Stimulated activated naive CD8-positive, alpha-beta T cell treated with anti-CD3 and anti-CD28 coated beads, Interleukin-15, amount 100 ng/mL, for 72 hours (primary cell): ENCODE measurements at regions not wholly inside any gene's neighbourhood (a gene's known extent, or its start where the extent isn't known, plus 50 kb on each side); places are given as distances from the start of the nearest gene placed in this dataset.
"Not testable (repeated sequence)": the region's sequence is repeated elsewhere in the genome, so short reads cannot be mapped to it uniquely, and the experiment has no call there.

Experiments
- ATAC-seq: fragments of 150-1000 bp; cut with Tn5 transposase; 2 replicates; pipeline ENCODE4 v1.10.0; 2021; ENCODE audit warnings: mild to moderate bottlenecking, moderate library complexity
- DNase-seq, 2 donors: peaks; one replicate each; pipeline ENCODE4 v3.0.0; 2021 to 2022
- H3K27ac Mint-ChIP-seq, 2 donors: one replicate each; pipeline ENCODE4 v1.8.0; 2022; ENCODE audit warnings: mild to moderate bottlenecking in 2 of 2, mixed read lengths in 2 of 2, moderate library complexity in 2 of 2
- H3K27me3 Mint-ChIP-seq: one replicate; pipeline ENCODE4 v1.8.0; 2022; ENCODE audit warnings: mixed read lengths
- H3K4me1 Mint-ChIP-seq: one replicate; pipeline ENCODE4 v1.8.0; 2022; ENCODE audit warnings: mild to moderate bottlenecking, mixed read lengths
- H3K4me3 Mint-ChIP-seq, 2 donors: one replicate each; pipeline ENCODE4 v1.8.0; 2022; ENCODE audit warnings: mild to moderate bottlenecking in 2 of 2, mixed read lengths in 2 of 2, moderate library complexity in 1 of 2
- H3K9me3 Mint-ChIP-seq, 2 donors: one replicate each; pipeline ENCODE4 v1.8.0; 2022; ENCODE audit warnings: mixed read lengths in 2 of 2

GRCh38 chr2:193112986-193113385 lies 918.3 kb upstream of the TMEFF2 start:
- Mint-ChIP-seq H3K4me1 (no peaks in the 10 kb centered on the region), H3K9me3 (no peaks in the 10 kb centered on the region)
- ATAC-seq, result no peak

DNA sequence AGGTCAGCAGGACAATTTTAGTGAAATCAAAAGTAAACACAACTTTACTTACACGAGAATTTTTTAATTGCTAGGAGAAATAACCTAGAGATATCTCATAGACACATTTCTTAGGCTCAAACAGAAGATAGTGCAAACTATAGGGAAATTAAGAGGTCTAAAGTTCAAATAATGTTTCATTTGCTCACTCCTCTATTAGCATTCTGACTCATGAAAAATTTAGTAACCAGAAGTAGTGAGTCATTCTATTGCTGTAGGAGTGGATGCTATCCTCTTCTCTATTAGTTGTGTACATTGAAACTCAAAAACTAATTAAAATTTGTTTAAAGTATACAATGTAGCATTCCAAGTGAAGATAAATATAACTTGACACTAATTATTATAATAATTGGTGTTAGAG lies 908.3 kb upstream of the TMEFF2 start:
- ATAC-seq (no peak), DNase-seq (no peak)
- Mint-ChIP-seq H3K4me3 (no peak overlapping the region), H3K4me1 (no peaks in the 10 kb centered on the region), H3K27me3 (no peaks in the 10 kb centered on the region), H3K27ac (no peak overlapping the region), H3K9me3 (no peaks in the 10 kb centered on the region)

More at GRCh38 chr2:193112986-193113385, 918.3 kb upstream of the TMEFF2 start:
- no peak overlapping the region for H3K27ac Mint-ChIP-seq
- H3K27me3 Mint-ChIP-seq, result no peaks in the 10 kb centered on the region
- no peak overlapping the region for H3K4me3 Mint-ChIP-seq
- DNase-seq, result no peak

- Mint-ChIP-seq H3K27ac (no peak overlapping the region), H3K9me3 (no peaks in the 10 kb centered on the region), H3K27me3 (no peaks in the 10 kb centered on the region), H3K4me1 (no peaks in the 10 kb centered on the region), H3K4me3 (no peak overlapping the region)
- ATAC-seq (no peak), DNase-seq (no peak)
Observed at GRCh38 chr2:193101591-193101990, 906.9 kb upstream of the TMEFF2 start.

GRCh38 chr2:193088026-193088425 lies 893.3 kb upstream of the TMEFF2 start:
- ATAC-seq (no peak), DNase-seq (no peak)
- Mint-ChIP-seq H3K4me3 (no peak overlapping the region), H3K9me3 (no peaks in the 10 kb centered on the region), H3K4me1 (no peaks in the 10 kb centered on the region), H3K27ac (no peak overlapping the region), H3K27me3 (no peaks in the 10 kb centered on the region)

DNA sequence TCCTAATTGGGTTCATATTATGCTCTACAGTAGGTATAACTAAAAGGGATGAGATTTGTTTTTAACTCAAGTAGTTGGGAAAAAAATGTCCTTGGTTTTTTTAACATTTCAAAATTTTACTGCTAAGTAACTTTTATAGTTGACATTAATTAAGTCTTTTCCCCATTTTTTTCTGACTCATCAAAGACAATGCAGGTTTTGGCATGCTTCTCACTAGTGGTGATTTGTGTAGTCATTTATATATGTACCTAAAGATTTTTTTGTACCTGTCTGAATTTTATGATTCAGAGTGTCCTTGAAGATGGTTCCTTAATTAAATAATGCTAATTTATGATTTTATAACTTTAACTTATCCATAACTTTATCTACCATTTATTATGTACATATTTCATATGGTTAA lies 882.3 kb upstream of the TMEFF2 start:
- no peak for DNase-seq
- Mint-ChIP-seq H3K27me3 (no peaks in the 10 kb centered on the region), H3K4me1 (no peaks in the 10 kb centered on the region), H3K4me3 (no peak overlapping the region), H3K9me3 (peaks cover 0 to 7% of the 10 kb centered on the region in 2 donors), H3K27ac (no peak overlapping the region)
- no peak for ATAC-seq

GRCh38 chr2:193074933-193075332 lies 880.2 kb upstream of the TMEFF2 start:
- peaks cover 0 to 13% of the 10 kb centered on the region in 2 donors for H3K9me3 Mint-ChIP-seq
- H3K4me1 Mint-ChIP-seq, result no peaks in the 10 kb centered on the region
- no peak overlapping the region for H3K4me3 Mint-ChIP-seq
- ATAC-seq (no peak), DNase-seq (no peak)
- no peaks in the 10 kb centered on the region for H3K27me3 Mint-ChIP-seq
- no peak overlapping the region for H3K27ac Mint-ChIP-seq

GRCh38 chr2:193072647-193073046 lies 877.9 kb upstream of the TMEFF2 start:
- no peak for ATAC-seq
- H3K27ac Mint-ChIP-seq, result no peak overlapping the region
- H3K9me3 Mint-ChIP-seq, result peaks cover 0 to 13% of the 10 kb centered on the region in 2 donors

DNA sequence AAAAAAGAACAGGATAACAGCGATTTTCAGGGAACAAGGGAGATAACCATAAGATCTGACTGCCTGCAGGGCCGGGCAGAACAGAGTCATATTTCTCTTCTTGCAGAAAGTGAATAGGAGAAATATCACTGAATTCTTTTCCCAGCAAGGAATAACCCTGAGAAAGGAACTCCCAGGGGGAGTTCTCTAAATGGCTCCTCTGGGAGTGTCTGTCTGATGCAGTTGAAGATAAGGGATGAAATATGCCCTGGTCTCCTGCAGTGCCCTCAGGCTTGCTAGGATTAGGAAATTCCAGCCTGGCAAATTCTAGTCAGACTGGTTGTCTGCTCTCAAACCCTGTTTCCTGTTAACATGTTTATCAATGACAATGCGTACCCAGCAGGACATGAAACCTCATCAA lies 830.8 kb upstream of the TMEFF2 start:
- H3K27ac Mint-ChIP-seq, H3K4me1 Mint-ChIP-seq, DNase-seq, H3K4me3 Mint-ChIP-seq, H3K27me3 Mint-ChIP-seq, ATAC-seq: not testable (repeated sequence)
- H3K9me3 Mint-ChIP-seq, result peaks cover 14 to 29% of the 10 kb centered on the region in 2 donors

More at GRCh38 chr2:193072647-193073046, 877.9 kb upstream of the TMEFF2 start:
- Mint-ChIP-seq H3K4me1 (no peaks in the 10 kb centered on the region), H3K4me3 (no peak overlapping the region), H3K27me3 (no peaks in the 10 kb centered on the region)
- no peak for DNase-seq

DNA sequence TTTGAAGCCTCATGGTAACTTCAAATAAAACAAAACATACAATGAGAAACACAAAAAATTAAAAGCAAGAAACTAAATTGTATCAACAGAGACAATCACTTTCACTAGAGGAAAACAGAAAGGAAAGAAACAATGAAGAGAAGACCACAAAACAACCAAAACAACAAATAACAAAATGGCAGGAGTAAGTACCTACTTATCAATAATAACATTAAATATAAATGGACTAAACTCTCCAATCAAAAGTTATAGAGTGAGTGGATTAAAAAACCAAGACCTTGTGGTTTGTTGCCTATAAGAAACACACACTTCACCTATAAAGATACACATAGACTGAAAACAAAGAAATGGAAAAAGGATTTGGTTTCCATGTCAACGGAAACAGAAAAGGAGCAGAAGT lies 830.1 kb upstream of the TMEFF2 start:
- H3K9me3 Mint-ChIP-seq, result peaks cover 14 to 23% of the 10 kb centered on the region in 2 donors
- H3K27me3 Mint-ChIP-seq, result no peaks in the 10 kb centered on the region
- no peaks in the 10 kb centered on the region for H3K4me1 Mint-ChIP-seq
- no peak for DNase-seq
- ATAC-seq, result no peak
- H3K27ac Mint-ChIP-seq, result peak overlapping the region in 1 of 2 donors; percentile 46
- H3K4me3 Mint-ChIP-seq, result no peak overlapping the region

DNA sequence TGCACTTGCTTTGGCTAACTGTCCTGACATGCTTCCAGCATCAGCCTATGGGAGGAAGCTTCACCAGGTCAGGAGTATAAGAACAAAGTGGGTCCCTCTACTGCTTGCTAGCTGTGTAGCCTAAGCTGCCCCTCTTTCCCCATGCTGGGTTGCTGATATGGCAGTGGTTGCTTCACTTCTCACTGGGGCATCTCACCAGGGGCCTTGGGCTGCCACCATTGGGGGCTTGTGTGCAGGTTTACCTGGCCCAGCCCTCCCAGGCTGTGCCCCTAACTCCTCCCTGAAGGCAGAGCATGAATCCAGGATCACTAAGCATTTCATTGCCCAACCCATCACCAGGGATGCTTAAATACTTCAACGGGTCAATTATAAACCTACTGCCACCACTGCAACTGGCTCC lies 817.1 kb upstream of the TMEFF2 start:
- ATAC-seq (no peak), DNase-seq (no peak)
- H3K27ac Mint-ChIP-seq, result no peak overlapping the region
- no peaks in the 10 kb centered on the region for H3K4me1 Mint-ChIP-seq
- no peak overlapping the region for H3K4me3 Mint-ChIP-seq
- no peaks in the 10 kb centered on the region for H3K9me3 Mint-ChIP-seq
- H3K27me3 Mint-ChIP-seq, result no peaks in the 10 kb centered on the region

DNA sequence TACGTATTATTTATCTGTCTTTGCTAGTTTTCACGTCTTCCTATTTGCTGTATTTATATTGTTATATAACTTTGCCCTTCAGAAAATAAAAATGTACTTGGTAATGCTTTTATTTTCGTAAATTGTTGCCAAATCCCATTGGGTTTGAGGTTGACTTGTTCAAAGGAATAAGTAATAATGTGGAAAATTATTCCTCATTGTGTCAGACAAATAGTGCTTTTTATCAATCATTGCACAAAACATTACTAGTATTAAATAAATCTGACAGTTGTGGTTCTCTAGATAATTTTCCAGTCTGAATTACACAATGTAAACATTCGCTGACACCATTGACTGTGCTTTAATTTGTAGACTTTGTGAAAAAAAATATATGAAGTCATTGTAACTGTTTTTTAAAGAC lies 798.3 kb upstream of the TMEFF2 start:
- Mint-ChIP-seq H3K4me1 (no peaks in the 10 kb centered on the region), H3K9me3 (peaks cover 5 to 6% of the 10 kb centered on the region in 2 donors), H3K4me3 (no peak overlapping the region), H3K27ac (no peak overlapping the region), H3K27me3 (no peaks in the 10 kb centered on the region)
- no peak for ATAC-seq
- no peak for DNase-seq

DNA sequence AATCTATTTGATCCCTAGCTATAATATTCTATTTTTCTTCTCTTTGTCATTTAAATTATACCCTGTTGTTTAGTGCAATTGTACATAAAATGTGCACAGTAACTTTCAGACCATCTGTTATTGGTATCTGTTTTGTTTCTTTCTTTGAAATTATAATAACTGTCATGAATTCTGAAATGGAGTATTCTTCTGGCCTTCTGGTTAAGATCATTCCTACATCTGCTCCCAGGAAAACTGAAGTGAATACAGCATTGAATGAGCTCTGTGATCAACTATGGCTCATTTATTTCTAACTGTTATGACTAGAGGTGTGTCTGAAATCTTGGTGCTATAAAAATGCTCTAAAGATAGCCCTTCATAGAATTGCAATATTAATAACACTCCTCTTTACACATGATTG lies 788.4 kb upstream of the TMEFF2 start:
- Mint-ChIP-seq H3K27me3 (no peaks in the 10 kb centered on the region), H3K27ac (no peak overlapping the region), H3K4me1 (no peaks in the 10 kb centered on the region), H3K4me3 (no peak overlapping the region), H3K9me3 (no peaks in the 10 kb centered on the region)
- no peak for DNase-seq
- ATAC-seq, result no peak

DNA sequence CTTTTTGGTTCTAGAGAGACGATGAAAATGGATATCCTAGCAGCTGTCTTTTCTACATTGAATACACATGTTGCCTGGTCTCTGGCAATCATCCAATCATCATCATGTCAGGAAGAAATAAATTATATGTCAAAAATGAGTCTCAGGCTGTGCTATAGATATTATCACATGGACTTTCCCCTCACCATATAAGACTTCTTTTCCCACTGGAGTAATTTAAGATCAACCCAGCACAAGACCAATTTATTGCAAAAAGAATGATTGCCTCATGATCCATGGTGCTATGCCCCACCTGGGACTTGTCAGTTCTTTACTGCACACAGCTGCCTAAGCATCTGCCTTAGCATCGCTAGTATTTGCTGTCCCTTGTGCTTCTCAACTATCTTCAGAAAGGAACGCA lies 783.7 kb upstream of the TMEFF2 start:
- no peaks in the 10 kb centered on the region for H3K9me3 Mint-ChIP-seq

GRCh38 chr2:192971981-192972380 lies 777.2 kb upstream of the TMEFF2 start:
- H3K27me3 Mint-ChIP-seq, result no peaks in the 10 kb centered on the region
- DNase-seq, result no peak
- no peak overlapping the region for H3K27ac Mint-ChIP-seq
- no peaks in the 10 kb centered on the region for H3K4me1 Mint-ChIP-seq
- no peaks in the 10 kb centered on the region for H3K9me3 Mint-ChIP-seq
- no peak overlapping the region for H3K4me3 Mint-ChIP-seq
- no peak for ATAC-seq

More for the DNA sequence above, 783.7 kb upstream of the TMEFF2 start:
- H3K27me3 Mint-ChIP-seq, result no peaks in the 10 kb centered on the region
- H3K4me1 Mint-ChIP-seq, result no peaks in the 10 kb centered on the region
- H3K27ac Mint-ChIP-seq, result no peak overlapping the region
- no peak for ATAC-seq
- H3K4me3 Mint-ChIP-seq, result no peak overlapping the region
- DNase-seq, result no peak

DNA sequence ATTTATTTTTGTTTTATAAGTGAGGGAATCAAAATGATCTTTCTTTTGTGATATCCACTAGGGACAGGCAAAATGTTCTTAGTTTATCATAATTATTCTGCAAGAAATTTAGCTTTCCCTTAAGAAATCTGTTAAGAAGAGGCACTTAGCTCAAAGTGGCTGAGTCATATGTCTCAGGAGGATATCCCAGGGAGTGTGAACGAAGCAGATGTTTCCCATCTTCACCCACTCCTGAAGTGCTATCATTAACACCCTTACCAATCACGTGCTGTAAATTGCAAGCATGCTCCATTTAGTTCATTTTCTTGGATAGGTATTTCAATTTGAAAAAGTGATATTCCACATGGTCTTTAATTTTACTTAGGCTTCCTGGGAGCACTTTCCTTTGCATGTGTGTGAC lies 774.3 kb upstream of the TMEFF2 start:
- Mint-ChIP-seq H3K4me3 (no peak overlapping the region), H3K27me3 (no peaks in the 10 kb centered on the region), H3K9me3 (no peaks in the 10 kb centered on the region), H3K4me1 (no peaks in the 10 kb centered on the region), H3K27ac (no peak overlapping the region)
- ATAC-seq, result no peak
- no peak for DNase-seq

DNA sequence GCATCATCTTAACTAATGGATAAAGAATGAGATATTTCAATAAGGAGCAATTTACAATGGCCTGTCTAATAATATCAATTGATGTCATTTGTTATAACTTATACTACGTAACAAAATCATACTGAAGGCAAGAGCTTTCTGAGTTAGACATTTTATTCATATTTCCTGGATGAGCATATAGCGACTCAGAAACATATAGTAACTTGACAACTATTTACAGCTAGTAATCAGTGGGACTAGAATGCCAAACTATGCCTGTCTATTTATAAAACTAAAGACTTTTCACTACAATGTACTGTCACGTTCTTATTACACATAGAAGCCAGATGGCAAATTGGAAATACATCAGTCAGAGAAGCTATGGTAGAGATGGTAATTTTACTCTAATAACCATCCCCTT lies 766.2 kb upstream of the TMEFF2 start:
- peaks cover 0 to 4% of the 10 kb centered on the region in 2 donors for H3K9me3 Mint-ChIP-seq
- H3K27me3 Mint-ChIP-seq, result no peaks in the 10 kb centered on the region
- no peak overlapping the region for H3K4me3 Mint-ChIP-seq
- no peak overlapping the region for H3K27ac Mint-ChIP-seq
- ATAC-seq, result no peak
- no peaks in the 10 kb centered on the region for H3K4me1 Mint-ChIP-seq
- DNase-seq, result no peak

- H3K4me3 Mint-ChIP-seq, H3K27ac Mint-ChIP-seq, H3K9me3 Mint-ChIP-seq, H3K27me3 Mint-ChIP-seq, H3K4me1 Mint-ChIP-seq, ATAC-seq, DNase-seq: not testable (repeated sequence)
Observed at GRCh38 chr2:192958615-192959014, 763.9 kb upstream of the TMEFF2 start.
